ENCODE measurements at regions not wholly inside any gene's neighbourhood (a gene's known extent, or its start where the extent isn't known, plus 50 kb on each side); places are given as distances from the start of the nearest gene placed in this dataset.

DNA sequence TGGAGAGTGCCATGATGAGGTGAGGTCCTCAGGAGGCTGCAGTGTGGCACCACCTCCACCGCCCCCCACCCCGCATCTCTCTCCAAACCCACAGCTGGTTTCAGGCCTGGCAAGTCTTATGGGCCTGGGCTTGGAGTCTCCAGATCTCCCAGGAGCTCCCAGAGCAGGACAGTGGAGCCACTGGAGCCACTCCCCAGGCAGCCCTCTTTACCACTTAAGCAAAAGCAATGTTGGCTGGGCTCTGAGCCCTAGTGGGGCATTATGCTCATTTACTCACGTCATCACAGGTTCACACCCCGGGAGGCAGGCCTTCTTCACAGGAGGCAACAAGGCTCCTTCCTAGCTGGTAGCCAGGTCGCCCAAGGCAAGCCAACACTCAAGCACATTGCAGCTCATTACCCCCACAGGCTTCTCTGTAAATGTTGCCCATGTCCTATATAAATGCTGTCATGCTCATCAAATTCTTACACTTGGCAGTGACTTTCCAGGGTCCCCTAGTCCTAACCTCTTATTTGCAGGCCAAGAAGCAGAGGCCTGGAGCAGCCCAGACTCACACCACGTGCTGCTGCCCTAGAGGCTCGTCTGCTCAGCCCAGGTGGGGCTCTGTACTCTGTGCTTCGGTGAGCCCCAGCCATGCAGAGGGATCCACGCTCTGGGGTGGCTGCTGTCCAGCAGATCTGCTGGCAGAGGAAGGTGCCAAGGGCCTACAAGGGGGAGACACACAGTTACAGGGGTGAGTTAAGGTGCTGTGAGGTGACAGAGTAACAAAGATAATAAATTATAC is 459.3 kb downstream of the MATN1 start:
- DNase-seq (ENCODE audit: low read depth), result no peak
- TF ChIP-seq MAX (IDR thresholded peaks at IDR 0.05; ENCODE audit: low read depth, low read length), result no peak
- no peak for TF ChIP-seq MYC (IDR thresholded peaks at IDR 0.05; ENCODE audit: low read depth, low read length)
- TF ChIP-seq, protein P1, sequence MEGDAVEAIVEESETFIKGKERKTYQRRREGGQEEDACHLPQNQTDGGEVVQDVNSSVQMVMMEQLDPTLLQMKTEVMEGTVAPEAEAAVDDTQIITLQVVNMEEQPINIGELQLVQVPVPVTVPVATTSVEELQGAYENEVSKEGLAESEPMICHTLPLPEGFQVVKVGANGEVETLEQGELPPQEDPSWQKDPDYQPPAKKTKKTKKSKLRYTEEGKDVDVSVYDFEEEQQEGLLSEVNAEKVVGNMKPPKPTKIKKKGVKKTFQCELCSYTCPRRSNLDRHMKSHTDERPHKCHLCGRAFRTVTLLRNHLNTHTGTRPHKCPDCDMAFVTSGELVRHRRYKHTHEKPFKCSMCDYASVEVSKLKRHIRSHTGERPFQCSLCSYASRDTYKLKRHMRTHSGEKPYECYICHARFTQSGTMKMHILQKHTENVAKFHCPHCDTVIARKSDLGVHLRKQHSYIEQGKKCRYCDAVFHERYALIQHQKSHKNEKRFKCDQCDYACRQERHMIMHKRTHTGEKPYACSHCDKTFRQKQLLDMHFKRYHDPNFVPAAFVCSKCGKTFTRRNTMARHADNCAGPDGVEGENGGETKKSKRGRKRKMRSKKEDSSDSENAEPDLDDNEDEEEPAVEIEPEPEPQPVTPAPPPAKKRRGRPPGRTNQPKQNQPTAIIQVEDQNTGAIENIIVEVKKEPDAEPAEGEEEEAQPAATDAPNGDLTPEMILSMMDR (IDR thresholded peaks at IDR 0.05; ENCODE audit: low read depth, low read length), result no peak
- no peak for TF ChIP-seq POLR2A (IDR thresholded peaks at IDR 0.05; ENCODE audit: extremely low read depth, insufficient read length)
- no peak overlapping the region for H3K4me3 ChIP-seq (ENCODE audit: low read depth, low read length)

- no peak overlapping the region for H3K4me3 ChIP-seq (ENCODE audit: low read depth, low read length)
- DNase-seq (ENCODE audit: low read depth), result no peak
- TF ChIP-seq MAX (IDR thresholded peaks at IDR 0.05; ENCODE audit: low read depth, low read length) (no peak), POLR2A (IDR thresholded peaks at IDR 0.05; ENCODE audit: extremely low read depth, insufficient read length) (no peak), MYC (IDR thresholded peaks at IDR 0.05; ENCODE audit: low read depth, low read length) (no peak)
- TF ChIP-seq, protein P1 (IDR thresholded peaks at IDR 0.05; ENCODE audit: low read depth, low read length), result no peak
Observed at GRCh38 chr1:30263405-30263804, 460.0 kb downstream of the MATN1 start.

- DNase-seq (ENCODE audit: low read depth), result no peak
- no peak overlapping the region for H3K4me3 ChIP-seq (ENCODE audit: low read depth, low read length)
- TF ChIP-seq, protein P1 (IDR thresholded peaks at IDR 0.05; ENCODE audit: low read depth, low read length), result no peak
- TF ChIP-seq POLR2A (IDR thresholded peaks at IDR 0.05; ENCODE audit: extremely low read depth, insufficient read length), result no peak
- TF ChIP-seq MAX (IDR thresholded peaks at IDR 0.05; ENCODE audit: low read depth, low read length), result no peak
- no peak for TF ChIP-seq MYC (IDR thresholded peaks at IDR 0.05; ENCODE audit: low read depth, low read length)
Observed at GRCh38 chr1:30262158-30262557, 461.2 kb downstream of the MATN1 start.

GRCh38 chr1:30260318-30260717 is 463.1 kb downstream of the MATN1 start:
- DNase-seq (ENCODE audit: low read depth), result no peak
- H3K4me3 ChIP-seq (ENCODE audit: low read depth, low read length), result no peak overlapping the region
- TF ChIP-seq, protein P1 (IDR thresholded peaks at IDR 0.05; ENCODE audit: low read depth, low read length), result no peak
- no peak for TF ChIP-seq MYC (IDR thresholded peaks at IDR 0.05; ENCODE audit: low read depth, low read length)
- TF ChIP-seq POLR2A (IDR thresholded peaks at IDR 0.05; ENCODE audit: extremely low read depth, insufficient read length), result no peak
- TF ChIP-seq MAX (IDR thresholded peaks at IDR 0.05; ENCODE audit: low read depth, low read length), result no peak

DNA sequence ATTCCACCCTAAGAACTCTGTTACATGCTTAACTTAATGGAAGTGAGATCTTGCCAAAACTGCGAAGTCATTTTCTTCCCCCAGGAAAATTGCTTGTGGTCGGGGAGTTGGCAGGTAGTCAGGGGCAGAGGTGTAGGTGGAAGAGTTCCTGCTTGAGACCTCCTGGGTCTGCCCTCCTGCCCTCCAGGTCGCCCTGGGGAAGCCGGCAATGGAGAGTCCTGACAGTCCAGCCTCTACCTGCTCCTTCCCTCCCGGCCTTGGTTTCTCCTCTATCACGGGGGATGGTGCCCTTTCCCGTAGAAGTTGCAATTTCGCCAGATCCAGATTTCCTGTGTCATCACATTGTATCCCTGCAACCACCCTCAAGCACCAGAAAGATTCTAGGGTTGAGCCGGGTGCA is 463.8 kb downstream of the MATN1 start:
- no peak for DNase-seq (ENCODE audit: low read depth)
- TF ChIP-seq POLR2A (IDR thresholded peaks at IDR 0.05; ENCODE audit: extremely low read depth, insufficient read length), result no peak
- no peak for TF ChIP-seq MYC (IDR thresholded peaks at IDR 0.05; ENCODE audit: low read depth, low read length)
- TF ChIP-seq, protein P1 (IDR thresholded peaks at IDR 0.05; ENCODE audit: low read depth, low read length), result no peak
- TF ChIP-seq MAX (IDR thresholded peaks at IDR 0.05; ENCODE audit: low read depth, low read length), result no peak
- H3K4me3 ChIP-seq (ENCODE audit: low read depth, low read length), result no peak overlapping the region

Data from NB4 (cell line).